GM12878 (cell line): ENCODE measurements at regions not wholly inside any gene's neighbourhood (a gene's known extent, or its start where the extent isn't known, plus 50 kb on each side); places are given as distances from the start of the nearest gene placed in this dataset.

ENCODE experiments used
- ATAC-seq: fragments of 200-7000 bp; cut with Tn5 transposase; 3 replicates; pipeline ENCODE4 v1.9.1; 2020; ENCODE audit warnings: mild to moderate bottlenecking, moderate library complexity
- BruUV-seq: library from RNA; stranded (reverse); fragments of 400-500 nt; replicated peaks from 2 replicates; lab custom pipeline; 2021; lab: Mats Ljungman, UMichigan
- CTCF ChIA-PET: fragments of 300-600 bp; sonication (Branson Sonifier 250); formaldehyde crosslinking; extraction: SDS; loops from one replicate; lab custom pipeline; 2021; ENCODE audit warnings: inconsistent platforms; lab: Yijun Ruan, JAX
- POLR2A ChIA-PET: fragments of 350-600 bp; formaldehyde crosslinking; extraction: SDS; loops from one replicate; lab custom pipeline; 2021; ENCODE audit warnings: inconsistent platforms; lab: Charles Lee
- RAD21 ChIA-PET: fragments of 300-600 bp; sonication (Branson Sonifier 250); formaldehyde crosslinking; loops from one replicate; lab custom pipeline; 2023; ENCODE audit warnings: antibody characterized with exemption; ENCODE audit not compliant: unreplicated experiment; lab: Charles Lee
- SMC1A ChIA-PET: fragments of 300-600 bp; sonication (Branson Sonifier 250); formaldehyde crosslinking; loops from one replicate; lab custom pipeline; 2023; ENCODE audit not compliant: unreplicated experiment, uncharacterized antibody; lab: Charles Lee
- DNase-seq: peaks from one replicate; pipeline ENCODE4 v3.0.0-alpha.2; 2011; ENCODE audit warnings: low read depth, low spot score
- FAIRE-seq: peaks from 3 replicates; lab custom pipeline; 2011; peaks lifted over from hg19 to GRCh38; lab: Jason Lieb, UNC
- H2AFZ ChIP-seq: 2 replicates; pipeline ENCODE4 v1.6.0; 2011; ENCODE audit warnings: low read depth, low read length, control low read depth; ENCODE audit not compliant: control insufficient read depth
- H3K27ac ChIP-seq: 2 replicates; pipeline ENCODE4 v1.5.1; 2011; ENCODE audit warnings: control low read depth; ENCODE audit not compliant: control insufficient read depth, insufficient read depth
- H3K27me3 ChIP-seq, 2 experiments: replicated peaks in 1 of 2; 2 replicates each; pipeline versions ENCODE4 v1.6.0 to v1.6.1; 2011; ENCODE audit warnings: low read length in 1 of 2; ENCODE audit not compliant: control insufficient read depth in 2 of 2, insufficient read depth in 2 of 2
- H3K36me3 ChIP-seq, 2 experiments: 2 replicates each; pipeline ENCODE4 v1.5.1; 2011; ENCODE audit warnings: low read length in 1 of 2; ENCODE audit not compliant: control insufficient read depth in 2 of 2, insufficient read depth in 2 of 2
- H3K4me1 ChIP-seq: 2 replicates; pipeline ENCODE4 v1.6.1; 2011; ENCODE audit warnings: mild to moderate bottlenecking, low read length, moderate library complexity, mixed read lengths; ENCODE audit not compliant: control insufficient read depth, insufficient read depth
- H3K4me2 ChIP-seq: 2 replicates; pipeline ENCODE4 v1.6.0; 2011; ENCODE audit warnings: control low read depth; ENCODE audit not compliant: control insufficient read depth, insufficient read depth
- H3K4me3 ChIP-seq: fragments of 200-600 bp; sonication (generic); 2 replicates; pipeline ENCODE4 v1.5.1; 2016
- H3K79me2 ChIP-seq: 2 replicates; pipeline ENCODE4 v1.6.0; 2011; ENCODE audit warnings: low read length; ENCODE audit not compliant: control insufficient read depth, insufficient read depth
- H3K9ac ChIP-seq: 2 replicates; pipeline ENCODE4 v1.8.0; 2011; ENCODE audit warnings: low read length, control low read depth, mixed read lengths; ENCODE audit not compliant: control insufficient read depth, insufficient read depth
- H3K9me3 ChIP-seq: replicated peaks from 3 replicates; pipeline ENCODE4 v1.5.1; 2011; ENCODE audit warnings: mild to moderate bottlenecking, low read length; ENCODE audit not compliant: control insufficient read depth, insufficient read depth
- H4K20me1 ChIP-seq: 2 replicates; pipeline ENCODE4 v1.6.0; 2011; ENCODE audit not compliant: control insufficient read depth, insufficient read depth
- BCL3 ChIP-seq: IDR thresholded peaks from 2 replicates; pipeline ENCODE4 v1.6.1; 2011; ENCODE audit warnings: borderline replicate concordance, low read depth, mild to moderate bottlenecking, moderate library complexity, low read length; ENCODE audit not compliant: insufficient read depth, poor library complexity, severe bottlenecking
- CBX3 ChIP-seq: fragments of 200-600 bp; sonication (generic); IDR thresholded peaks from 2 replicates; pipeline ENCODE4 v1.6.1; 2016; ENCODE audit warnings: low read depth, borderline replicate concordance
- CBX5 ChIP-seq: sonication (generic); IDR thresholded peaks from 2 replicates; pipeline ENCODE4 v1.6.1; 2016; ENCODE audit warnings: low read depth, moderate library complexity, mild to moderate bottlenecking, inconsistent platforms
- CREM ChIP-seq: IDR thresholded peaks from 2 replicates; pipeline ENCODE4 v1.6.1; 2014; ENCODE audit warnings: antibody characterized with exemption, low read depth
- ELK1 ChIP-seq: IDR thresholded peaks from 2 replicates; pipeline ENCODE4 v1.6.1; 2012; ENCODE audit warnings: low read depth, low read length, improper control_type of control experiment
- ETV6 ChIP-seq, 2 experiments: fragments of 450-650 bp in 1 of 2; IDR thresholded peaks in 1 of 2; conservative IDR thresholded peaks in 1 of 2; 2 replicates each; pipeline ENCODE4 v1.6.1; 2014; ENCODE audit warnings: antibody characterized with exemption in 1 of 2, borderline replicate concordance in 1 of 2, low read depth in 1 of 2, mild to moderate bottlenecking in 1 of 2, moderate library complexity in 1 of 2
- EZH2 ChIP-seq: IDR thresholded peaks from 2 replicates; pipeline ENCODE4 v1.6.1; 2012; ENCODE audit warnings: low read depth, mild to moderate bottlenecking, control low read depth, inconsistent platforms, low read length, borderline replicate concordance; ENCODE audit not compliant: control insufficient read depth
- IKZF1 ChIP-seq: fragments of 450-650 bp; conservative IDR thresholded peaks from 2 replicates; pipeline ENCODE4 v1.6.1; 2017; ENCODE audit warnings: antibody characterized with exemption, mild to moderate bottlenecking
- TCF3 ChIP-seq: IDR thresholded peaks from 2 replicates; pipeline ENCODE4 v1.6.1; 2012; ENCODE audit warnings: low read depth, mild to moderate bottlenecking, low read length, borderline replicate concordance; ENCODE audit not compliant: insufficient read depth
- ZNF207 ChIP-seq: fragments of 450-650 bp; IDR thresholded peaks from 2 replicates; pipeline ENCODE4 v1.6.1; 2014; ENCODE audit warnings: antibody characterized with exemption, mild to moderate bottlenecking, borderline replicate concordance
- ZNF384 ChIP-seq: IDR thresholded peaks from 2 replicates; pipeline ENCODE4 v1.6.1; 2012; ENCODE audit warnings: low read depth, mild to moderate bottlenecking, low read length, improper control_type of control experiment, borderline replicate concordance
- WGBS: methylation state at CpG from one replicate; pipeline ENCODE4 v1.1.6; 2016; ENCODE audit warnings: low lambda C conversion rate; ENCODE audit not compliant: insufficient replicate concordance, insufficient coverage; ENCODE audit errors: missing lambda C conversion rate; 5-methylcytosine and 5-hydroxymethylcytosine counted together
- in situ Hi-C: fragments of 300-500 bp; cut with MboI; formaldehyde crosslinking; loops from 9 replicates; pipeline ENCODE4 v1.14.3; 2018; ENCODE audit warnings: mixed read lengths
- intact Hi-C: fragments of 100-400 bp; cut with micrococcal nuclease; formaldehyde crosslinking; loops from one replicate; pipeline ENCODE4 v1.14.2; 2022; ENCODE audit not compliant: unreplicated experiment
- TF ChIP-seq, protein P1 (sequence below): fragments of 450-650 bp; formaldehyde crosslinking; IDR thresholded peaks from 2 replicates; pipeline ENCODE4 v1.4.0; 2020; ENCODE audit warnings: mild to moderate bottlenecking, moderate library complexity
- TF ChIP-seq, protein P2 (sequence below): fragments of 450-650 bp; IDR thresholded peaks from 2 replicates; pipeline ENCODE4 v1.6.1; 2014; ENCODE audit warnings: mild to moderate bottlenecking
- TF ChIP-seq, protein P3 (sequence below): fragments of 450-650 bp; IDR thresholded peaks from 2 replicates; pipeline ENCODE4 v1.6.1; 2016; ENCODE audit warnings: mild to moderate bottlenecking

- TF ChIP-seq BCL3 = no peak
- no peak for TF ChIP-seq CBX3
- TF ChIP-seq ELK1 = no peak
- TF ChIP-seq ETV6 (conservative IDR thresholded peaks at IDR 0.05 in 1 of 2, IDR thresholded peaks at IDR 0.05 in 1 of 2; ENCODE audit: borderline replicate concordance in 1 of 2, low read depth in 1 of 2) = no peak
- TF ChIP-seq EZH2 = no peak
- TF ChIP-seq ZNF207 = no peak
- TF ChIP-seq ZNF384 = no peak
- TF ChIP-seq IKZF1 = no peak
Measured at GRCh38 chr9:86549401-86549811, 195.2 kb upstream of the TUT7 start (continued).

GRCh38 chr9:86548220-86548619, 194.0 kb upstream of the TUT7 start:
- ChIA-PET CTCF (no interaction called here), POLR2A (no interaction called here), SMC1A (no interaction called here), RAD21 (no interaction called here)
- in situ Hi-C loops = no loop called here
- no peaks in the 10 kb centered on the region for H3K4me1 ChIP-seq
- no peak overlapping the region for H2AFZ ChIP-seq
- no peak for ATAC-seq
- no peaks in the 10 kb centered on the region; the same call in 2 of the 3 replicates for H3K9me3 ChIP-seq
- no peak for FAIRE-seq
- H3K36me3 ChIP-seq = no peaks in the 10 kb centered on the region
- WGBS = 50% methylated on average over 4 of the region's 4 CpGs
- H3K27me3 ChIP-seq = no peaks in the 10 kb centered on the region
- no peaks in the 10 kb centered on the region for H3K79me2 ChIP-seq
- no peak overlapping the region for H3K9ac ChIP-seq
- H3K27ac ChIP-seq = no peak overlapping the region
- H4K20me1 ChIP-seq = no peaks in the 10 kb centered on the region
- no TSS peak for BruUV-seq
- no peak for DNase-seq
- intact Hi-C loops = no loop called here
- H3K4me3 ChIP-seq = no peak overlapping the region
- H3K4me2 ChIP-seq = no peak overlapping the region
- TF ChIP-seq, protein P1, sequence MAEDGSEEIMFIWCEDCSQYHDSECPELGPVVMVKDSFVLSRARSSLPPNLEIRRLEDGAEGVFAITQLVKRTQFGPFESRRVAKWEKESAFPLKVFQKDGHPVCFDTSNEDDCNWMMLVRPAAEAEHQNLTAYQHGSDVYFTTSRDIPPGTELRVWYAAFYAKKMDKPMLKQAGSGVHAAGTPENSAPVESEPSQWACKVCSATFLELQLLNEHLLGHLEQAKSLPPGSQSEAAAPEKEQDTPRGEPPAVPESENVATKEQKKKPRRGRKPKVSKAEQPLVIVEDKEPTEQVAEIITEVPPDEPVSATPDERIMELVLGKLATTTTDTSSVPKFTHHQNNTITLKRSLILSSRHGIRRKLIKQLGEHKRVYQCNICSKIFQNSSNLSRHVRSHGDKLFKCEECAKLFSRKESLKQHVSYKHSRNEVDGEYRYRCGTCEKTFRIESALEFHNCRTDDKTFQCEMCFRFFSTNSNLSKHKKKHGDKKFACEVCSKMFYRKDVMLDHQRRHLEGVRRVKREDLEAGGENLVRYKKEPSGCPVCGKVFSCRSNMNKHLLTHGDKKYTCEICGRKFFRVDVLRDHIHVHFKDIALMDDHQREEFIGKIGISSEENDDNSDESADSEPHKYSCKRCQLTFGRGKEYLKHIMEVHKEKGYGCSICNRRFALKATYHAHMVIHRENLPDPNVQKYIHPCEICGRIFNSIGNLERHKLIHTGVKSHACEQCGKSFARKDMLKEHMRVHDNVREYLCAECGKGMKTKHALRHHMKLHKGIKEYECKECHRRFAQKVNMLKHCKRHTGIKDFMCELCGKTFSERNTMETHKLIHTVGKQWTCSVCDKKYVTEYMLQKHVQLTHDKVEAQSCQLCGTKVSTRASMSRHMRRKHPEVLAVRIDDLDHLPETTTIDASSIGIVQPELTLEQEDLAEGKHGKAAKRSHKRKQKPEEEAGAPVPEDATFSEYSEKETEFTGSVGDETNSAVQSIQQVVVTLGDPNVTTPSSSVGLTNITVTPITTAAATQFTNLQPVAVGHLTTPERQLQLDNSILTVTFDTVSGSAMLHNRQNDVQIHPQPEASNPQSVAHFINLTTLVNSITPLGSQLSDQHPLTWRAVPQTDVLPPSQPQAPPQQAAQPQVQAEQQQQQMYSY (CRISPR knock-in tag) = no peak
- TF ChIP-seq, protein P2, sequence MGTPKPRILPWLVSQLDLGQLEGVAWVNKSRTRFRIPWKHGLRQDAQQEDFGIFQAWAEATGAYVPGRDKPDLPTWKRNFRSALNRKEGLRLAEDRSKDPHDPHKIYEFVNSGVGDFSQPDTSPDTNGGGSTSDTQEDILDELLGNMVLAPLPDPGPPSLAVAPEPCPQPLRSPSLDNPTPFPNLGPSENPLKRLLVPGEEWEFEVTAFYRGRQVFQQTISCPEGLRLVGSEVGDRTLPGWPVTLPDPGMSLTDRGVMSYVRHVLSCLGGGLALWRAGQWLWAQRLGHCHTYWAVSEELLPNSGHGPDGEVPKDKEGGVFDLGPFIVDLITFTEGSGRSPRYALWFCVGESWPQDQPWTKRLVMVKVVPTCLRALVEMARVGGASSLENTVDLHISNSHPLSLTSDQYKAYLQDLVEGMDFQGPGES = no peak
- no peak for TF ChIP-seq TCF3
- no peak for TF ChIP-seq CBX5
- no peak for TF ChIP-seq CREM
- TF ChIP-seq, protein P3, sequence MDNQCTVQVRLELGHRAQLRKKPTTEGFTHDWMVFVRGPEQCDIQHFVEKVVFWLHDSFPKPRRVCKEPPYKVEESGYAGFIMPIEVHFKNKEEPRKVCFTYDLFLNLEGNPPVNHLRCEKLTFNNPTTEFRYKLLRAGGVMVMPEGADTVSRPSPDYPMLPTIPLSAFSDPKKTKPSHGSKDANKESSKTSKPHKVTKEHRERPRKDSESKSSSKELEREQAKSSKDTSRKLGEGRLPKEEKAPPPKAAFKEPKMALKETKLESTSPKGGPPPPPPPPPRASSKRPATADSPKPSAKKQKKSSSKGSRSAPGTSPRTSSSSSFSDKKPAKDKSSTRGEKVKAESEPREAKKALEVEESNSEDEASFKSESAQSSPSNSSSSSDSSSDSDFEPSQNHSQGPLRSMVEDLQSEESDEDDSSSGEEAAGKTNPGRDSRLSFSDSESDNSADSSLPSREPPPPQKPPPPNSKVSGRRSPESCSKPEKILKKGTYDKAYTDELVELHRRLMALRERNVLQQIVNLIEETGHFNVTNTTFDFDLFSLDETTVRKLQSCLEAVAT = no peak
